ENCODE measurements at regions not wholly inside any gene's neighbourhood (a gene's known extent, or its start where the extent isn't known, plus 50 kb on each side); places are given as distances from the start of the nearest gene placed in this dataset.

DNA sequence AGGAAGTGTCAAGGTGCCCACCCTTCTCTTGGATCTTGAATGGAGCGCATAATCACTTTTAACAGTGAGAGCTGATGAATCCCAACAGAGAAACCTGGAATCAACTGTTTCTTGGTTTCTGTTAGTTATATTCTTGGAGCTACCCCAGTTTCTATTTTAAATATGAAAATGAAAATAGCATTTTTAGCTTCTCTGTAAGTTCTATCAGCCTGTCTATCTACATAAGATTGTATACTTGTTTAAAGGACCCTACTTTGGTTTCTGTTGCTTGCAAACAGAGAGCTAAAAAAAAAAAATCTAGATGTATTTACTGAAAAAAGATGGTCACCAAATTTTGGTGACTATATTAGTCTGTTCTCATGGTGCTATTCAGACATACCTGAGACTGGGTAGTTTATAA is 670.0 kb downstream of the NCAM2 start:
- Histone ChIP-seq H2AFZ (ENCODE audit: control insufficient read depth, low read depth, low read length) (no peak overlapping the region), H3K4me1 (ENCODE audit: control insufficient read depth, insufficient read depth, low read length) (no peaks in the 10 kb centered on the region), H3K79me2 (ENCODE audit: control insufficient read depth, insufficient read depth, low read length) (no peaks in the 10 kb centered on the region), H3K9me3 (replicated peaks; ENCODE audit: control insufficient read depth, insufficient read depth, low read length) (no peaks in the 10 kb centered on the region), H3K36me3 (ENCODE audit: control insufficient read depth in 2 of 2, insufficient read depth in 2 of 2, low read length in 1 of 2) (no peaks in the 10 kb centered on the region), H3K9ac (ENCODE audit: control insufficient read depth, insufficient read depth, low read length) (no peak overlapping the region), H4K20me1 (ENCODE audit: control insufficient read depth, insufficient read depth) (no peaks in the 10 kb centered on the region), H3K4me3 (no peak overlapping the region), H3K27ac (ENCODE audit: control insufficient read depth, insufficient read depth) (no peak overlapping the region), H3K4me2 (ENCODE audit: control insufficient read depth, insufficient read depth) (no peak overlapping the region), H3K27me3 (replicated peaks in 1 of 2; ENCODE audit: control insufficient read depth in 2 of 2, insufficient read depth in 2 of 2, low read length in 1 of 2) (no peaks in the 10 kb centered on the region)
- SMC1A ChIA-PET (ENCODE audit: uncharacterized antibody, unreplicated experiment): no interaction called here
- RAD21 ChIA-PET (ENCODE audit: unreplicated experiment): no interaction called here
- no peak for FAIRE-seq
- POLR2A ChIA-PET: no interaction called here
- ATAC-seq: no peak
- in situ Hi-C loops (cut with MboI) (no loop called here), intact Hi-C loops (cut with micrococcal nuclease; ENCODE audit: unreplicated experiment) (no loop called here)
- 80% methylated on average over 1 of the region's 1 CpG for WGBS (ENCODE audit: insufficient coverage, insufficient replicate concordance, low lambda C conversion rate, missing lambda C conversion rate)
- no TSS peak for BruUV-seq (replicated peaks)
- DNase-seq (ENCODE audit: low read depth, low spot score): no peak
- CTCF ChIA-PET: no interaction called here
- TF ChIP-seq HCFC1 (IDR thresholded peaks at IDR 0.05; ENCODE audit: low read length) (no peak), ZSCAN29 (IDR thresholded peaks at IDR 0.05) (no peak), RELA (IDR thresholded peaks at IDR 0.05; ENCODE audit: borderline replicate concordance, partially characterized antibody) (no peak), NBN (IDR thresholded peaks at IDR 0.05) (no peak), ZNF207 (IDR thresholded peaks at IDR 0.05; ENCODE audit: borderline replicate concordance) (no peak), LARP7 (IDR thresholded peaks at IDR 0.05) (no peak), STAT1 (conservative IDR thresholded peaks at IDR 0.05) (no peak)
- TF ChIP-seq, protein P1, sequence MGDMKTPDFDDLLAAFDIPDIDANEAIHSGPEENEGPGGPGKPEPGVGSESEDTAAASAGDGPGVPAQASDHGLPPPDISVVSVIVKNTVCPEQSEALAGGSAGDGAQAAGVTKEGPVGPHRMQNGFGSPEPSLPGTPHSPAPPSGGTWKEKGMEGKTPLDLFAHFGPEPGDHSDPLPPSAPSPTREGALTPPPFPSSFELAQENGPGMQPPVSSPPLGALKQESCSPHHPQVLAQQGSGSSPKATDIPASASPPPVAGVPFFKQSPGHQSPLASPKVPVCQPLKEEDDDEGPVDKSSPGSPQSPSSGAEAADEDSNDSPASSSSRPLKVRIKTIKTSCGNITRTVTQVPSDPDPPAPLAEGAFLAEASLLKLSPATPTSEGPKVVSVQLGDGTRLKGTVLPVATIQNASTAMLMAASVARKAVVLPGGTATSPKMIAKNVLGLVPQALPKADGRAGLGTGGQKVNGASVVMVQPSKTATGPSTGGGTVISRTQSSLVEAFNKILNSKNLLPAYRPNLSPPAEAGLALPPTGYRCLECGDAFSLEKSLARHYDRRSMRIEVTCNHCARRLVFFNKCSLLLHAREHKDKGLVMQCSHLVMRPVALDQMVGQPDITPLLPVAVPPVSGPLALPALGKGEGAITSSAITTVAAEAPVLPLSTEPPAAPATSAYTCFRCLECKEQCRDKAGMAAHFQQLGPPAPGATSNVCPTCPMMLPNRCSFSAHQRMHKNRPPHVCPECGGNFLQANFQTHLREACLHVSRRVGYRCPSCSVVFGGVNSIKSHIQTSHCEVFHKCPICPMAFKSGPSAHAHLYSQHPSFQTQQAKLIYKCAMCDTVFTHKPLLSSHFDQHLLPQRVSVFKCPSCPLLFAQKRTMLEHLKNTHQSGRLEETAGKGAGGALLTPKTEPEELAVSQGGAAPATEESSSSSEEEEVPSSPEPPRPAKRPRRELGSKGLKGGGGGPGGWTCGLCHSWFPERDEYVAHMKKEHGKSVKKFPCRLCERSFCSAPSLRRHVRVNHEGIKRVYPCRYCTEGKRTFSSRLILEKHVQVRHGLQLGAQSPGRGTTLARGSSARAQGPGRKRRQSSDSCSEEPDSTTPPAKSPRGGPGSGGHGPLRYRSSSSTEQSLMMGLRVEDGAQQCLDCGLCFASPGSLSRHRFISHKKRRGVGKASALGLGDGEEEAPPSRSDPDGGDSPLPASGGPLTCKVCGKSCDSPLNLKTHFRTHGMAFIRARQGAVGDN (IDR thresholded peaks at IDR 0.05): no peak
- TF ChIP-seq, protein P2, sequence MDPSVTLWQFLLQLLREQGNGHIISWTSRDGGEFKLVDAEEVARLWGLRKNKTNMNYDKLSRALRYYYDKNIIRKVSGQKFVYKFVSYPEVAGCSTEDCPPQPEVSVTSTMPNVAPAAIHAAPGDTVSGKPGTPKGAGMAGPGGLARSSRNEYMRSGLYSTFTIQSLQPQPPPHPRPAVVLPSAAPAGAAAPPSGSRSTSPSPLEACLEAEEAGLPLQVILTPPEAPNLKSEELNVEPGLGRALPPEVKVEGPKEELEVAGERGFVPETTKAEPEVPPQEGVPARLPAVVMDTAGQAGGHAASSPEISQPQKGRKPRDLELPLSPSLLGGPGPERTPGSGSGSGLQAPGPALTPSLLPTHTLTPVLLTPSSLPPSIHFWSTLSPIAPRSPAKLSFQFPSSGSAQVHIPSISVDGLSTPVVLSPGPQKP (IDR thresholded peaks at IDR 0.05; ENCODE audit: low read depth, low read length): no peak
- TF ChIP-seq, protein P3, sequence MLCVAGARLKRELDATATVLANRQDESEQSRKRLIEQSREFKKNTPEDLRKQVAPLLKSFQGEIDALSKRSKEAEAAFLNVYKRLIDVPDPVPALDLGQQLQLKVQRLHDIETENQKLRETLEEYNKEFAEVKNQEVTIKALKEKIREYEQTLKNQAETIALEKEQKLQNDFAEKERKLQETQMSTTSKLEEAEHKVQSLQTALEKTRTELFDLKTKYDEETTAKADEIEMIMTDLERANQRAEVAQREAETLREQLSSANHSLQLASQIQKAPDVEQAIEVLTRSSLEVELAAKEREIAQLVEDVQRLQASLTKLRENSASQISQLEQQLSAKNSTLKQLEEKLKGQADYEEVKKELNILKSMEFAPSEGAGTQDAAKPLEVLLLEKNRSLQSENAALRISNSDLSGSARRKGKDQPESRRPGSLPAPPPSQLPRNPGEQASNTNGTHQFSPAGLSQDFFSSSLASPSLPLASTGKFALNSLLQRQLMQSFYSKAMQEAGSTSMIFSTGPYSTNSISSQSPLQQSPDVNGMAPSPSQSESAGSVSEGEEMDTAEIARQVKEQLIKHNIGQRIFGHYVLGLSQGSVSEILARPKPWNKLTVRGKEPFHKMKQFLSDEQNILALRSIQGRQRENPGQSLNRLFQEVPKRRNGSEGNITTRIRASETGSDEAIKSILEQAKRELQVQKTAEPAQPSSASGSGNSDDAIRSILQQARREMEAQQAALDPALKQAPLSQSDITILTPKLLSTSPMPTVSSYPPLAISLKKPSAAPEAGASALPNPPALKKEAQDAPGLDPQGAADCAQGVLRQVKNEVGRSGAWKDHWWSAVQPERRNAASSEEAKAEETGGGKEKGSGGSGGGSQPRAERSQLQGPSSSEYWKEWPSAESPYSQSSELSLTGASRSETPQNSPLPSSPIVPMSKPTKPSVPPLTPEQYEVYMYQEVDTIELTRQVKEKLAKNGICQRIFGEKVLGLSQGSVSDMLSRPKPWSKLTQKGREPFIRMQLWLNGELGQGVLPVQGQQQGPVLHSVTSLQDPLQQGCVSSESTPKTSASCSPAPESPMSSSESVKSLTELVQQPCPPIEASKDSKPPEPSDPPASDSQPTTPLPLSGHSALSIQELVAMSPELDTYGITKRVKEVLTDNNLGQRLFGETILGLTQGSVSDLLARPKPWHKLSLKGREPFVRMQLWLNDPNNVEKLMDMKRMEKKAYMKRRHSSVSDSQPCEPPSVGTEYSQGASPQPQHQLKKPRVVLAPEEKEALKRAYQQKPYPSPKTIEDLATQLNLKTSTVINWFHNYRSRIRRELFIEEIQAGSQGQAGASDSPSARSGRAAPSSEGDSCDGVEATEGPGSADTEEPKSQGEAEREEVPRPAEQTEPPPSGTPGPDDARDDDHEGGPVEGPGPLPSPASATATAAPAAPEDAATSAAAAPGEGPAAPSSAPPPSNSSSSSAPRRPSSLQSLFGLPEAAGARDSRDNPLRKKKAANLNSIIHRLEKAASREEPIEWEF (IDR thresholded peaks at IDR 0.05; ENCODE audit: insufficient replicate concordance, low read depth, low read length): no peak
- TF ChIP-seq, protein P4, sequence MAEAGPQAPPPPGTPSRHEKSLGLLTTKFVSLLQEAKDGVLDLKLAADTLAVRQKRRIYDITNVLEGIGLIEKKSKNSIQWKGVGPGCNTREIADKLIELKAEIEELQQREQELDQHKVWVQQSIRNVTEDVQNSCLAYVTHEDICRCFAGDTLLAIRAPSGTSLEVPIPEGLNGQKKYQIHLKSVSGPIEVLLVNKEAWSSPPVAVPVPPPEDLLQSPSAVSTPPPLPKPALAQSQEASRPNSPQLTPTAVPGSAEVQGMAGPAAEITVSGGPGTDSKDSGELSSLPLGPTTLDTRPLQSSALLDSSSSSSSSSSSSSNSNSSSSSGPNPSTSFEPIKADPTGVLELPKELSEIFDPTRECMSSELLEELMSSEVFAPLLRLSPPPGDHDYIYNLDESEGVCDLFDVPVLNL (IDR thresholded peaks at IDR 0.05; ENCODE audit: low read depth, low read length): no peak
